GM12891 (cell line): ENCODE measurements at regions not wholly inside any gene's neighbourhood (a gene's known extent, or its start where the extent isn't known, plus 50 kb on each side); places are given as distances from the start of the nearest gene placed in this dataset.

Source experiments
- DNase-seq: peaks from one replicate; pipeline ENCODE4 v3.0.0; 2011; ENCODE audit warnings: low spot score; ENCODE audit not compliant: insufficient read length
- FAIRE-seq: peaks from 2 replicates; lab custom pipeline; 2011; peaks lifted over from hg19 to GRCh38; lab: Jason Lieb, UNC
- PAX5 ChIP-seq: IDR thresholded peaks from 2 replicates; pipeline ENCODE4 v1.6.1; 2011; ENCODE audit warnings: low read length, moderate library complexity, mild to moderate bottlenecking; ENCODE audit not compliant: insufficient read depth, severe bottlenecking
- POLR2A ChIP-seq: IDR thresholded peaks from 2 replicates; pipeline ENCODE4 v1.6.1; 2011; ENCODE audit warnings: low read depth, low read length, control low read depth
- POLR2AphosphoS5 ChIP-seq: IDR thresholded peaks from 2 replicates; pipeline ENCODE4 v1.6.1; 2011; ENCODE audit warnings: low read depth, low read length, control low read depth
- POU2F2 ChIP-seq: IDR thresholded peaks from 2 replicates; pipeline ENCODE4 v1.6.1; 2011; ENCODE audit warnings: low read depth, mild to moderate bottlenecking, control low read depth, low read length, moderate library complexity
- SPI1 ChIP-seq: IDR thresholded peaks from 2 replicates; pipeline ENCODE4 v1.6.1; 2011; ENCODE audit warnings: low read depth, low read length, control low read depth
- TAF1 ChIP-seq: IDR thresholded peaks from 2 replicates; pipeline ENCODE4 v1.6.1; 2011; ENCODE audit warnings: low read depth, low read length, control low read depth

DNA sequence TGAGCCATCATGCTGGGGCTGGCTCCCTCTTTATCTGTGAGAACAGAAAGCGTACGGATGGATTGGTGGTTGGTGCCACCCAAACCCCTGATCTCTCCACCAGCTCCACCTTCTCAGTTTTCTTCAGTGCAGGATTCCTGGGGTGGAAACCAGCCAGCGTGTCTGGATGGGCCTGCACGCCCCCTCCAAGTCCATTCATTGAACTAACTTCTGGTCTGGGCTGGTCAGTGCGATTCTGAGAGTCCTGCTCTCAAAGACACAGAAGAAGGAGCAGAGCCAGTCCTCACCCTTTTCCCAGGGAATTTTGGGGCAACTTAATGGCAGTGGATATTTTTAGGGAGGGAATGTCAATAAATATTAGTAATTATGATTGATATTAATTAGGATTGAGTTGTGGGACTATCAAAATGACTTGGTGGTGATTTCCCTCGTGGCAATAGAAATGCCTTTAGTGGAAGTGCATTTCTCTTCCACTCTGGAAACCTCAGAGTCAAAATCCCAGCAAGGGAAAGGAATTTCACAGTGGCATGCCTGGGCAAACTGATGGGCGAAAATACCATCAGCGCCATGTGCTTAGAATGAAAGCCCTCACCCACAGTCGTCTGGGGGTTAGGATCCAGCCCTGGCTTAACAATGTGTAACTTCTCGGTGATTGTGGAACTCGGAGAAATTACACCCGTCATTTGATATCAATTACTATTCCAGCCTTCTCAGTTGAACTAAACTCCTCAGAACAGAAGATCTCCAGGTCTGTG, 69.3 kb upstream of the EEPD1 start:
- no peak for TF ChIP-seq POLR2AphosphoS5
- TF ChIP-seq PAX5, result no peak
- no peak for TF ChIP-seq SPI1
- no peak for TF ChIP-seq TAF1
- no peak for TF ChIP-seq POU2F2
- TF ChIP-seq POLR2A, result no peak
- no peak for DNase-seq
- FAIRE-seq, result no peak

DNA sequence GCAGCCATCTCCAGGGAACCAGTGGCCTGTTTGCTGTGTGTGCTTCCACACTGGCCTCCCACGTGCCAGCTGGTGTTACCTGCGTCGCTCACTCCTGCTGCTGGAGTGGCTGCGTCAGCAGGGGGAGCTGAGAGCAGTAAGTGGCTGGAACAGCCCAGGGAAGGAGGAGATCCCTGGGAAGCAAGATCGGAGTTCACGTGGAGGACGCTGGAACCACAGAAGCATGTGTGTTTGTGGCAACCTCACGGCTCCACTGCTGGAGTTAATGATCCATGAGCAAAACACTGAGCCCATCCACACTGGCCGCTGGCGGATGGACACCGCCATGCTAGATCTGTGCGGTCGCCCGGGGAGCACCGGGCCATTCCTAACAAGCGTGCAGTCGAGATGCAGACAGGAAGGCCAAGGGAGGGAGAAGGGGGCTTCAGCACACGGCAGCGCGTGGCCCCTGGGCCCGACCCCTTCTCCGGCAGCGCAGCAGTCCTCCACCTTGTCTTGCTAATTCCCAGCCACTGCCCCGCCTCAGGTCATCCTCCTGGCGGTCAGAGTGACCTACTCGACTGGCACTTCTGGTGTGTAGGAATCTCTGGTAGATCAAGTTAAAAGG, 68.5 kb upstream of the EEPD1 start:
- no peak for TF ChIP-seq POU2F2
- no peak for TF ChIP-seq POLR2A
- no peak for TF ChIP-seq PAX5
- TF ChIP-seq POLR2AphosphoS5, result no peak
- TF ChIP-seq SPI1, result no peak
- TF ChIP-seq TAF1, result no peak
- FAIRE-seq, result no peak
- no peak for DNase-seq

DNA sequence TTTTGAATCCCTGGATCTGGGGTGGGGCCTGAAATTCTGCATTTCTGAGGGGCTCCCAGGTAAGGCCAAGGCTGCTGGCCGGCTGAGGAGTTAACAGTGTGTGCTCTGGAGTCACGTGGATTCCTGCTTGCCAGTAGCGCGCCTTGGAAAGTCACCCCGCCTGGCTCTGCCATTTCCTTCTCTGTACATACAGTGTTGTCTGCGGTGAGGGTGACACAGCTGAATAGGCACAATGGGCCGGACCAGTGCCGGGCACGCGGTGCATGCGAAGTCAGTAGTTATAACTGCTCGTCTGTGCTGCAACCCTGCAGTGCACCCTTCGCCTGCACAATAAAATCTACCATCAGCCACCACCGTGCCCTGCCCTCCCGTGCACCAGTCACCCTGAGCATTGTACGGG, 68.0 kb upstream of the EEPD1 start:
- DNase-seq, result no peak
- no peak for FAIRE-seq
- TF ChIP-seq SPI1, result no peak

DNA sequence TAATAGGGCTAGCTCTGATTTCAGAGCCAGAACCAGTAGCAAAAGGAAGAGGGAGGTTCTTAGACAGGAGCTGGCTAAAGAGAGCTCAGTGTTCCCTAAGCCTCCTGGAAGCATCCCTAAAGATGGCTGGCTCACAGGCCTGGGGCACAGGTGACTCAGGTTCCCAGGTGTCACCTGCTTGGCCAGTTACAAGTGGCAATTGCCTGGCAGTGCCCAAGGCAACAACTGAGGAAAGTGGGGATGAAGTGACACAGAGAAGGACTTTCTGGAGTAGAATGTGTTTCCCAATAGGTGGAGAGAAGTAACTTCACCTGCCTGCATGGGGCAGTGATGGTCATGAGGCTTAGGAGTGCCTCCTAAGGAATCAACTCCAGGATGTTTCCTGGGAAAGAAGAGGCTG, 66.5 kb upstream of the EEPD1 start:
- FAIRE-seq (no peak), DNase-seq (no peak)
- TF ChIP-seq POU2F2 (no peak), SPI1 (no peak), POLR2AphosphoS5 (no peak), TAF1 (no peak), PAX5 (no peak), POLR2A (no peak)

DNA sequence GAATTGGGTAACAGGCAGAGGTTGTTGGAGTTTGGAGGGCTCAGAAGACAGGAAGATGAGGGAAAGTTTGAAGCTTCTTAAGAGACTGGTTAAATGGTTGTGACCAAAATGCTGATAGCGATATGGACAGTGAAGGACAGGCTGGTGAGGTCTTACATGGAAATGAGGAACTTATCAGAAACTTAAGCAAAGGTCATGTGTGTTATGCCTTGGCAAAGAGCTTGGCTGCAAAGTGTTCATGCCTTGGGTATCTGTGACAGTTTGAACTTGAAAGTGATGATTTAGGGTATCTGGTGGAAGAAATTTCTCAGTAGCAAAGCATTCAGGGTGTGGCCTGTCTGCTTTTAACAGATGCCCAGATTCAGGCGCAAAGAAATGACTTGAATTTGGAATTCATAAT, 64.5 kb upstream of the EEPD1 start:
- FAIRE-seq, result no peak
- no peak for TF ChIP-seq PAX5
- no peak for TF ChIP-seq POLR2A
- DNase-seq, result no peak

DNA sequence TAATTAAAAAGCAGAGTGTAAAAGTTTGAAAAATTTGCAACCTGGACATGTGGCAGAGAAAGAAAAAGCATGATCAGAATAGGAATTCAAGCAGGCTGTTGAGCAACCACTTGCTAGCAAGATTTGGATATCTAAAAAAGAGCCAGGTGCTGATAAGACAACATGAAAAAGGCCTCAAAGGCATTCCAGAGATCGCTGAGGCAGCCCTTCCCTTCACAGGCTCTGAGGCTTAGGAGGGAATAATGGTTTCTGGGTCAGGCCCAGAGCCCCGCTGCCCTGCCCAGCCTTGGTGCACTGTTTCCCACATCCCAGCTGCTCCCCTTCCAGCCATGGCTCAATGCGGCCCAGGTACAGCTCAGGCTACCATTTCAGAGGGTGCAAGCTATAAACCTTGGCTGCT, 64.1 kb upstream of the EEPD1 start:
- no peak for FAIRE-seq
- TF ChIP-seq POLR2A (no peak), POU2F2 (no peak), PAX5 (no peak), SPI1 (no peak), POLR2AphosphoS5 (no peak), TAF1 (no peak)
- no peak for DNase-seq

DNA sequence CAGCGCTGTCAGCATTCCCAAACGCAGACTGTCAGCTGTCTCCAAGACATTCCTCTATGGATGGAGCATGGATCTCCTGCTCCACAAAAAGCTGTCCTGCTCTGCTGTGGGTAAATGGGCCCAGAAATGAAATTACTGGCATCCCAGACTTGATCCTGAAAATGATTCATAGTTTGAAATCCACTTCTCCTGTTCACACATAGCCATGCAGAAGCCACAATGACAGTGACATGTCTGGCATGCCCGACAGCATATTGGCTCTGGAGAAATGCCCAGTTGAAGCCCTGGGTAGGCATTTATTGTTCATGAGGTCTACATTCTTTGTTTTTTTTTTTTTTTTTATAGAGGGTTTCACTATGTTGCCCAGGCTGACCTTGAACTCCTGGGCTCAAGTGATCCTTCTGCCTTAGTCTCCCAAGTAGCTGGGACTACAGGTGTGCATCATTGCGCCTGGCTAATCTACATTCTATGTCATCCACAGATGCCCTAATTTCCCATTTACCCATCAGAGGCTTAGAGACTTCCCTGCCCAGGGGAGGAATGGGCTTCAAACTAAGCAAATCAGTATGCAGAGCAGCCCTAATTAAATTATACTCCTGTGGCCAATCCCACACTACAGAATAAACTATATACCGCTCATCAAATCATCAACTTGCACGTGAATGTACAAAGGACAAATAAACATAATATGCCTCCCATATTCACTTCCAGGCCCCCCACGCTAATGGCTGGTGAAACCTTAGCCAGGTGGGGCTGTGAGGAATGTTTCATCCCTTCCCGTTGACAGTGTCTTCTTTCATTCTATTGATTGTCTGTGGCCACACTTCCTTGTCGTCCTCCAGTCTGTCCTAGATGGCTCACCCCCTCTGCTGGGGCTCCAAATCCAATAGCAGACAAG, 61.8 kb upstream of the EEPD1 start:
- no peak for DNase-seq
- no peak for FAIRE-seq
- TF ChIP-seq SPI1, result no peak
- TF ChIP-seq TAF1, result no peak
- no peak for TF ChIP-seq POLR2AphosphoS5
- no peak for TF ChIP-seq POU2F2
- TF ChIP-seq PAX5, result no peak
- no peak for TF ChIP-seq POLR2A

DNA sequence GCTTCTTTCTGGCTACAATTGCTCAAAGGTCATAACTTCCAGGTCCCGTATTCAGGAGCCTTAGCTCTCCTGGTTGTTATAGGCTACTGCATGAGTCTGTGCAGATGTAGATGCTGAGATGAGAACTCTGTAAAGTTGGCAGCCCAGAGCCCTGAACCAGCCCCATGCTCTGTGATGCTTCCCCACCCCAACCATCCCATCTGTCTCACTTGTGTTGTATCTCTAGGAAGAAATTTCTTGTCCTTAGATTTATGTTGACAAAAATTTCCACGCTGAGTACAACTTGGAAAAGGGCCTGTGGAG, 61.2 kb upstream of the EEPD1 start:
- DNase-seq, result no peak
- no peak for TF ChIP-seq POLR2AphosphoS5
- no peak for TF ChIP-seq SPI1
- TF ChIP-seq PAX5, result no peak
- no peak for TF ChIP-seq POU2F2
- no peak for TF ChIP-seq POLR2A
- TF ChIP-seq TAF1, result no peak
- no peak for FAIRE-seq

DNA sequence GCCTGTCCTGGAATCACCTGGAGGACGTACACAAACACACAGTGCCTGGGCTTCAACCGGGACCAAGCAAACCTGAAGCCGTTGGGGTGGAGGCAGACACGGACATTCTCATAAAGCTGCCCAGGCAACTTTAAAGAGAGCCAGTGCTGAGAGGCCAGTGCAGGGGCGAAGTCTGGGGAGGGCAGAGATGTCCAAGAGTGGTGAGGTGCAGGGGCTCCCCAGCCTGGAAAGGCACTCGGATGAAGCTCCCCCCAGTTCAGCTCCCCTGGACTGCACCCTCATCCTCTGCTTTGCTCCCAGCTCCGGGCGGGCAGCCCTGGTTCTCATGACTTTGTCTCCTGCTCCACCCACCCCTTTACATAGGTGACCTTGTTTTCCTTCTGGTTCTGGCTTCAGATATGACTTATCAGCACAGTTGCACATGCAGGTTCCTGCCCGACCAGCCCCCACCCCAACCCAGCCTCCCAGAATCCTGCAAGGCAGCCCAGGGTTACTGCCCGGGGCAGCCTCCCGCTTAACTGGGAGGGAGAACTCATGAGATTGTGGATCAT, 60.8 kb upstream of the EEPD1 start:
- no peak for FAIRE-seq
- no peak for DNase-seq
- no peak for TF ChIP-seq POU2F2
- TF ChIP-seq TAF1, result no peak
- no peak for TF ChIP-seq PAX5
- no peak for TF ChIP-seq POLR2AphosphoS5
- no peak for TF ChIP-seq POLR2A
- no peak for TF ChIP-seq SPI1
